Ishikawa (cell line): ENCODE measurements at regions not wholly inside any gene's neighbourhood (a gene's known extent, or its start where the extent isn't known, plus 50 kb on each side); places are given as distances from the start of the nearest gene placed in this dataset.

Experiments
- CEBPB ChIP-seq: IDR thresholded peaks from 2 replicates; pipeline ENCODE4 v1.6.1; 2012
- EGR1 ChIP-seq: IDR thresholded peaks from 2 replicates; pipeline ENCODE4 v1.6.1; 2012
- EP300 ChIP-seq: IDR thresholded peaks from 2 replicates; pipeline ENCODE4 v1.6.1; 2012; ENCODE audit warnings: borderline replicate concordance
- FOXM1 ChIP-seq: IDR thresholded peaks from 2 replicates; pipeline ENCODE4 v1.6.1; 2012; ENCODE audit warnings: low read depth, borderline replicate concordance
- RAD21 ChIP-seq: IDR thresholded peaks from 2 replicates; pipeline ENCODE4 v1.6.1; 2012; ENCODE audit warnings: low read depth
- TEAD4 ChIP-seq: IDR thresholded peaks from 2 replicates; pipeline ENCODE4 v1.6.1; 2012
- ZBTB7A ChIP-seq: IDR thresholded peaks from 2 replicates; pipeline ENCODE4 v1.6.1; 2012; ENCODE audit warnings: low read depth
- TF ChIP-seq, protein P1 (sequence below): IDR thresholded peaks from 2 replicates; pipeline ENCODE4 v1.6.1; 2012; ENCODE audit warnings: low read depth, mild to moderate bottlenecking

- TF ChIP-seq EP300, result no peak
- no peak for TF ChIP-seq TEAD4
- TF ChIP-seq RAD21, result no peak
- no peak for TF ChIP-seq EGR1
- TF ChIP-seq FOXM1, result no peak
- TF ChIP-seq ZBTB7A, result no peak
- no peak for TF ChIP-seq CEBPB
- TF ChIP-seq, protein P1, sequence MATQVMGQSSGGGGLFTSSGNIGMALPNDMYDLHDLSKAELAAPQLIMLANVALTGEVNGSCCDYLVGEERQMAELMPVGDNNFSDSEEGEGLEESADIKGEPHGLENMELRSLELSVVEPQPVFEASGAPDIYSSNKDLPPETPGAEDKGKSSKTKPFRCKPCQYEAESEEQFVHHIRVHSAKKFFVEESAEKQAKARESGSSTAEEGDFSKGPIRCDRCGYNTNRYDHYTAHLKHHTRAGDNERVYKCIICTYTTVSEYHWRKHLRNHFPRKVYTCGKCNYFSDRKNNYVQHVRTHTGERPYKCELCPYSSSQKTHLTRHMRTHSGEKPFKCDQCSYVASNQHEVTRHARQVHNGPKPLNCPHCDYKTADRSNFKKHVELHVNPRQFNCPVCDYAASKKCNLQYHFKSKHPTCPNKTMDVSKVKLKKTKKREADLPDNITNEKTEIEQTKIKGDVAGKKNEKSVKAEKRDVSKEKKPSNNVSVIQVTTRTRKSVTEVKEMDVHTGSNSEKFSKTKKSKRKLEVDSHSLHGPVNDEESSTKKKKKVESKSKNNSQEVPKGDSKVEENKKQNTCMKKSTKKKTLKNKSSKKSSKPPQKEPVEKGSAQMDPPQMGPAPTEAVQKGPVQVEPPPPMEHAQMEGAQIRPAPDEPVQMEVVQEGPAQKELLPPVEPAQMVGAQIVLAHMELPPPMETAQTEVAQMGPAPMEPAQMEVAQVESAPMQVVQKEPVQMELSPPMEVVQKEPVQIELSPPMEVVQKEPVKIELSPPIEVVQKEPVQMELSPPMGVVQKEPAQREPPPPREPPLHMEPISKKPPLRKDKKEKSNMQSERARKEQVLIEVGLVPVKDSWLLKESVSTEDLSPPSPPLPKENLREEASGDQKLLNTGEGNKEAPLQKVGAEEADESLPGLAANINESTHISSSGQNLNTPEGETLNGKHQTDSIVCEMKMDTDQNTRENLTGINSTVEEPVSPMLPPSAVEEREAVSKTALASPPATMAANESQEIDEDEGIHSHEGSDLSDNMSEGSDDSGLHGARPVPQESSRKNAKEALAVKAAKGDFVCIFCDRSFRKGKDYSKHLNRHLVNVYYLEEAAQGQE, result no peak
Measured at GRCh38 chr1:23628951-23629387, 62.6 kb upstream of the RPL11 start.
